Activated CD4-positive, alpha-beta T cell treated with anti-CD3 and anti-CD28 coated beads, Interleukin-10, Interleukin-2, amounts not matched to agents 100 ng/mL and 50 ng/mL, durations not matched to agents 16 hours and 8 hours (primary cell): ENCODE measurements at regions not wholly inside any gene's neighbourhood (a gene's known extent, or its start where the extent isn't known, plus 50 kb on each side); places are given as distances from the start of the nearest gene placed in this dataset.
A peak's percentile ranks its signal among the peaks of the same experiment; 100 is the strongest.

ENCODE experiments used
- DNase-seq: peaks from one replicate; pipeline ENCODE4 v3.0.0-alpha.2; 2020

DNA sequence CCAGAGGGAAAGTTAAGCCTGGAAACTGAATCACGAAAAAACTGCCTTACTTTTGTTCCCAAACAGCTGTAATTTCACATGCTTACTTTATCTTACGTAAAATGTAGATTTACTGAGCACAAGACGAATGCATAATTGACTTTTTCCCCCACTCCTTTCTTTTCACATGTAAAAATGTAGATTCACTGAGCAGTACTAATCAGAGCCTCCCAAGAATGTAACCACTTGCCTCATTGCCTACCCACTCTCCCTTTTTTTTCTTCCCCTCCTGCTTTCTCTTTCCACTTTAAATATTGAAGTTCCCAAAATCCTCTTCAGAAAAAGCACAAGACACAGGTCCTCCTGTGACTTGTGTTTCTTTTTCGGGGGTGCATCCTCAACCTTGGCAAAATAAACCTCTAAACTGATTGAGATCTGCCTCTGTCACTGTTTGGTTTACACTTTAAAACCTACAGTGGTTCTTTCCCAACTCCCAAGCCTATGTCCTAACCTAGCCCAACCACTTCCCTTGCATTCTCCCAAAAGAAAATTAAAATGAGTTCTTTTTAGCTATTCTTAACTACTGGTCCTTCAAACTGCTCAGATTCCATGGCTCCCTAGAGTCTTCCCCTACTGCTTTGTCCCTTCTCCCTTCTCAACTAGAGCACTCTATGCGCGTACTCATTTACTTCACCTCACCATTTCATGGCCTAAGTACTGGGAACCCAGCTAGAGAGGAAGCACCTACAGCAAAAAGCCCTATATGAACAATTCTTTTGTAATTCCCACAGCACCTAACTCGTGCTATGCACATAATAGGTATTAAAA lies 236.6 kb upstream of the MKLN1 start:
- no peak for DNase-seq

DNA sequence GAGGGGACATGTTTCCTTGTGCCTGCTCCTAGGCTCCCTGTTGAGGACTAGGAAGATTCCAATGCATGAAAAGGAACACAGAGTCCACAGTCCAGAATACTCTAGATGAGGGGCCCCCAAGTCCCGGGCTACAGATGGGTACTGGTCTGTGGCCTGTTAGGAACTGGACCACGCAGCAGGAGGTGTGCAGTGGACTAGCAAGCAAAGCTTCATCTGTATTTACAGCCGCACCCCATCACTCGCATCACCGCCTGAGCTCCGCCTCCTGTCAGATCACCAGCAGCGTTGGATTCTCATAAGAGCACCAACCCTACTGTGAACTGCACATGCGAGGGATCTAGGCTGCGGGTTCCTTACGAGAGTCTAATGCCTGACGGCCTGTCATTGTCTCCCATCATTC lies 233.0 kb upstream of the MKLN1 start:
- DNase-seq, result no peak

DNA sequence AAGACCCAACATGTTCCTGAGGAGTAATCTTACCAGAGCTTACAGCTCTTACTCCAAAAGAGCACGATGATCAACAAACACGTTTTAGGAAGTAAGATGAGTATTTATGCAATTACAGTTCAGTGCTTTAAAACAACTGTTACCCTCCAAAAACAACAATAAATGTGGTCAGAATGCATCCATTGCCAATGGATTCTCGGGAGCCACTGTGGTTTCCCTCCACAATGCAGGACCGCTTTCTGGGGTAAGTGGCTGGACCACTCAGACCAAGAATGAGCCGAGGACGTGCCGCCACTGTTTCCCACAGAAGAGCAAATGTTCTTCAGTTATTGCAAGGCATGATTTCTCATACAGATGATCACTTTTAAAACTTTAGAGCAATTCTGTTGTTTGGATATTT lies 232.3 kb upstream of the MKLN1 start:
- DNase-seq, result no peak

DNA sequence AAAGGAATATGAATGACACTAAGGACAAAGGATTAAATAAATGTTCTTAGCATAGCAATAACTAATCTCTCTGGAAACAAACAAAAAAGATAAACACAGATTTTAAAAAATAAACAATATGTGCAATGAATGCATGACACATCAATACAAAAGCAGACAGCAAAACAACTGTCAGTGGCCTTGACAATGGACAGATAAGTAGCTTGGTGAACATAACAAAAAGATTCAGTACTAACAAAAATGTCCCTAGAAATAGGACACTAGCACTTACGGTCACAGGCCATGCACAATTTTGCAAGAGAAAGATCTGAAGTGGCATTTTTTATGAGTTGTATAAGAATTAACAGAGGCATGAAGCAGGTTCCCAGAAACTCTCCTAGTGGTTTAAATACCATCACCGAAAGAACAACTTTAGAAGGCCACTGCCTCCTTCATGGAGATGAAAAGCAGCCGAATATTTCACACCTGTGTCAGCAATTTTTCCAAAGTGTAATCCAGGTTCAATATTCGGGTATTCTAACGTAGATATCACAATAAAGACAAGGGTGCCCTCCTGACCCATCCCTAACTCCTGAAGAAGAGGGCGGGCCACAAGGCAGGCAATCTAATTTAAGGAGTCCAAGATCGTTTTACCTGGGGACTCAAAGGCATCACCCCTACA lies 231.3 kb upstream of the MKLN1 start:
- no peak for DNase-seq

DNA sequence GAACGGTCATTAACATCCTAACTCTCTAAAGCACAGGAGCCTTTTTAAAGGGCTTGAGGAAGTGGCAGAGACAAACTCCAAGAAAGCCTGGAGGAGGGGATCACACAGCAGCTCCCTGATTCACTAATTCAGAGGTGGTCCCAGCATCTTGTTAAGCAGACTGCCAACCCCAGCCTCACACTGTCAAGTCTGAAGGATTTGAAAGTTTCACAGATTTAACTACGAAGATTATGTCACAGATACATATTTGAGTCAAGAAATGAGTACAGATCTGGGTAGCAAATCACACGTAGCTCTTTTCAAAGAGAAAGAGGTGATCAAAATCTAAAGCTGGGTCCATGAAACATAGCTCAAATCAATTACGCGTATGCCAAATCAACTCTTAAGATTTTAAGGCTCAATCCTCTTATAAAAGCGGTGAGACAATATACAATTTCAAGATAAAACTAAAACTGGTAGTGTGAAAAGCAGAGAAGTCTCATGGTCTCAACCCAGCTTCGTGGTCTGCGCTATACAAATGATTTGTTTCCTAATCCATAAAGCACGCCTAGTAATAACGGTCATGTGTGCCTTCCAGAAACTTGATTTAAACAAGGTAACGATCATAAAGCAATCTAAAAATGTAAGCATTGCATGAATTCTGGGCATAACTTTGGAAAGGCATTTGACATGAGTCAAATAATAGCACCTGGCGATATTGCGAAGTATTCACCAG lies 229.9 kb upstream of the MKLN1 start:
- DNase-seq, result peak; percentile 71

DNA sequence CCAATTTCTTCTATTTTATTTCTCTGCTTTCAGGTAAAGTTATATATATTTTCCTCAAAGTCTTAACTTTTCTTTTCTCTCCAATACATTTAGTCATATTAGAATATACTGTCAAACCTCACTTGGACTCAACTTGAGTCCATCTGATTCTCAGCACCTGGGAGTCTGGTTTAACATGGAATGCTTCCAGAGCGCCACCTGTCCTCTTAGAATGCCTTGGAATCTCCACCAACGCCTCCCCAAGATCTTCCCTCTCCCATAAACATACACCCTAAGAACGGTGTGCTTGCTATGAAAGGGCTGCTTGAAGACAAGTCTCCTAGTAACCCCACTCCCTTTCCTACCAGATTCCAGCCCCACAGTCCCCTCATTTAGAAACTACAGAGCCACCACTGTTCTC lies 229.1 kb upstream of the MKLN1 start:
- DNase-seq, result no peak

DNA sequence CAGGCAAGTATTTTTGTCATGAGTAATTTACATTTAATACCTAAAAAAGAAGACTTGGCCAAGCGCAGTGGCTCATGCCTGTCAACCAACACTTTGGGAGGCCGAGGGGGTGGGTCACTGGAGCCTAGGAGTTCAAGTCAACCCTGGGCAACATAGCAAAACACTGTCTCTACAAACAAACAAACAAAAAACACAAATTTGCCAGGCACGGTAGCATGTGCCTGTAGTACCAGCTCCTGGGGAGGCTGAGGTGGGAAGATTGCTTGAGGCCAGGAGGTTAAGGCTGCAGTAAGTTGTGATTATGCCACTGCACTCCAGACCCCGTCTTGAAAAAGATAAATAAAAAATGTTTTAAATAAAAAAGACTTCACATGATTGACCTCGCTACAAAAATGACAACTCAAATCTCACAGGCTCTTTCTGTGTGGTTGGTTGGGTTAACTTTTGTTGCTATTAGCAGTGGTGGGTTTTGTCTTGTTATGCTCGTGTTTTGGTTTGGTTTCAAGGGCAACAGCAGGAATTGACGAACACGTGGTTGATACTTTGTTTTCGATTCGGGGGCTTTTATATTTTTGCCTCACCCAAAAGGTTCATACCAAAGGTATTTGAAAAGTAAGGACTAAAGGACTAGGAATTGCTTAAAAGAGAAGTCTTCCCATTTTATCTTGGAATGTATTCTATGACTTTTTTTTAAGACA lies 227.2 kb upstream of the MKLN1 start:
- DNase-seq, result peak; percentile 41

DNA sequence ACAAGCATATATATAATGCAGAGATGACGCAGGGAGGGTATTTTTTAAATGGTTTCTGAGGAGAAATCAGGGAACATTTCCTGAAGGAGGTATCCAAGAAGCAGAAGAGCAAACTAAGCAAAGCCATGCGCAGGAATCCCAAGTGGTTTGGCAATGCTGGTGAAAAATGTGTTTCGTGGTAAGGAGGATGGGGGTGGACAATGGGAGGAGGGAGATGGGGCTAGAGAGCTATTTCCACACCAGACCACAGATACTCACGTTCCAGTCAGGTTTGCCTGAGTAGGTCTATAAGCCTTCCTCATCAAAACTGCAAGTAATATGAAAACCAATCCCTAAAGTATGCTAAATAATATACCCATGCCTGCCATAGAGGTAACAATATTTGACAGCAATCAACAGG lies 223.7 kb upstream of the MKLN1 start:
- no peak for DNase-seq

DNA sequence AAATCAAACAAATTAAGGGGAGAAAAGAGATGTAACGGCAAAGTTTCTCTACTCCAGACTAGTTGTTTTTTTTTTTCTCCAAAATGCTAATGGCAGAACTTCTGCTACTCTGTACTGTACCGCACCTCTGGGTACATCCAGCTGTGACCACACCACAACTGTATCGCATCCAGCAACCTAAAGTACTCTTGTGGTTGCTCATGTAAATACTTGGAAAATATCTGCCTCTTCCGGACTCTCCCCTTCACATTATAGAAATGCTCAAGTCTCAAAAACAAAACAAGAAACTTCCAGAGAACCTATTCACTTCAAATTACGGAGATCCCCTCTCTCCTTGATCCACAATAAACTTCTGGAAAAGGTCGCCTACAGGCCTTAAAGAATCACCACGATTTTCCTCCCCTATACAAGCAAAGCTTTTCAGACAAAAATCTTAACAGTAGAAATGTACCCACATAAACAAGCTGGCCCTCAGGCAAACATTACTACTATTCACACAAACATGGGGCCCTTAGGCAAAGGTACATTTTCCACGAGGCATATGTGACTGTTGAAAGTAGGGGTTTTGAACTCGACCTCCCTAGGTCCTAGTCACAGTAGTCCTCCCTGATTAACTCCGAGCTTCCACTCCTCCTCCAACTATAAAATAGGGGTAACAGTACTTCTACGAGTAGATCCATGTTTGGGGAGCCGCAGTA lies 222.9 kb upstream of the MKLN1 start:
- DNase-seq, result peak; percentile 16

DNA sequence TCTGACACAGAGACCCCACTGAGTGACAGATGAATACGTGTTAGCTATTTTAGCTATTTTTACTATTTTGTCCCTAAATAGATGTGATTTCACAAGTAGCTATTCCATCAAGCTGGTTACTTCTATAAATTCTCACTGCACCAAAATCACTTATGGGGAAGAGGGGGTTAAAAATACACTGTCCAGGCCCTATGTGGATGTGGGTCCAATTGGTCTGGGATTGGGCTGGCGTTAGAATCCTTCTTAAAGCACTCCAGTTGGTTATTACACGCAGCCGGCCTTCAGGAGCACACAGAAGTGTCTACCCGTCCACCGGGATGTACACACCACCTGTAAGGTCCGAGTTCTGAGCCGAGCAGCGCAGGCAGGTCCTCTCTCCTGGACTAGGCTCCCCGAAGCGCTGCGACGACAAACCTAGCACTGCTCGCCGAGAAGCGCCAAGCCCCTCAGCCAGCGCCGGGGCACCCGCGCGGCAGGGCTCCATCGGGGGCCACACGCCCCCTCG lies 222.3 kb upstream of the MKLN1 start:
- DNase-seq, result no peak

DNA sequence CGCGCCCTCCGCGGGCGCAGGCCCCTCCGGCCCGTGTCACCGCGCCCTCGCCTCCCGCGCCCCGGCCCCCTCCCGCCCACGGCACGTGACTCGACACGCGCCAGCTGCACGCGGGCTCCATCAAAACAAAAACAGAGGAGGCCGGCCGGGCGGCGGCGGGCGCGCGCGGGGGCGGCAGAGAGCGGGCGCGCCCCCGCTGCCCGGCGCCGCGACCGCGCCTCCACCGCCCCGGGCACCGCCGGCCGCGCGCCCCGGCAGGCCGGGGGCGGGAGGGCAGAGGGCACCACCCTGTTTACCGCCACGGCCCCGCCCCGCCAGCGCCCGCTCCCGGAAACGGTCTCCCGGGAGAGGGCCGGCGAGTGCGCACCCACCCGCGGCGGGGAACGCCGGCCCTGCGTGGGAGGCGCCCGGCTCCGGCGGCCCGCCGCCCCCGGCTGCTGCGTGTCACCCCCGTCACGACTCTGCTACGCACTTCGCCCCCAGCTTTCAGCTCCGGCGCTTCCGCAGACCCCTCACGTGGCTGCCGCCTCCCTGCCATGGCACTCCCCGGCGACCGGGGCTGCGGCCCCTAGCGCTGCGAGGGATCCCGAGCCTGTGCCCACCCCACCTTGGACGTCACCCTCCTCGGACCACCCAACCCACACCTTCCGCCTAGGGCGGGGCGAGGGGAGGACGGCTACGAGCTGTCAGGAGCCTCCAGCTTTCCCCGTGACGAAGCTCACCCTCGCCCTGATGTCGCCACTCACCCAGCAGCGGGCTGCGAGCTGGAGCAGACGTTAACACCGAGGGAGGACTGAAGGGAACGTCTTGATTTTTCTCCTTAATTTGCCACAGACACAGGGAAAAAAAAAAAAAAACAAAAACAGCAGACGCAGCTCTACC lies 221.6 kb upstream of the MKLN1 start:
- peak; percentile 79 for DNase-seq

DNA sequence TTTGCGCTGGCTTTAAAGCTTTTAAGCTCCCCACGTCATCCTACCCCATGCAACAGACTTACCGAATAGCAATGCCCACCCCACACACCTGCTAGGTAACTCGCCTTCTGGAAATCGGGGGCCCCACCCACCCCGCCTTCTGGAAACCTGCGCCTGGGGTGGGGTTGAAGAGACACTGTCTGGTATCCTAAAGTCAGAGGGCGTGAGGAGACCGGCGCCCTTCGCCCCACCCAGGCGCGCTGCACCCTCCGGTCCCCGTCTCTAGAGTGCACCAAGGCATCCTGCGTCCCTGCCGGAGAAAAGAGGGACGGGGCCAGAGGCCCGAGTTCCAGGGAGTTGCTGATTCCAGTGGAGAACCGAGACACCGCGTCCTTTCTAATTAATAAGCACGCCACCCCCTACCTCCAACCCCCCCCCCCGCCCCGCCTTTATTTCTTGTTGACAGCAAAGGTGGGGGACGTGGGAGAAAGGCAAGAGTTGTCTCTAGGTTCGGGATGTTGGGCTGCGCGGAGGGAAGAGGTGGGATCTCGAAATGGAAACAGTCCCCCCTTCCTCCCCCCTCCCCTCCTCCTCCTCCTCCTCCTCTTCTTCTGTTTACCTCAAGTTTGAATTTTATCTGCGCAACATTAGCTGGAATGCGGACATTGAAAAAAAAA lies 220.9 kb upstream of the MKLN1 start:
- DNase-seq, result peak; percentile 44

DNA sequence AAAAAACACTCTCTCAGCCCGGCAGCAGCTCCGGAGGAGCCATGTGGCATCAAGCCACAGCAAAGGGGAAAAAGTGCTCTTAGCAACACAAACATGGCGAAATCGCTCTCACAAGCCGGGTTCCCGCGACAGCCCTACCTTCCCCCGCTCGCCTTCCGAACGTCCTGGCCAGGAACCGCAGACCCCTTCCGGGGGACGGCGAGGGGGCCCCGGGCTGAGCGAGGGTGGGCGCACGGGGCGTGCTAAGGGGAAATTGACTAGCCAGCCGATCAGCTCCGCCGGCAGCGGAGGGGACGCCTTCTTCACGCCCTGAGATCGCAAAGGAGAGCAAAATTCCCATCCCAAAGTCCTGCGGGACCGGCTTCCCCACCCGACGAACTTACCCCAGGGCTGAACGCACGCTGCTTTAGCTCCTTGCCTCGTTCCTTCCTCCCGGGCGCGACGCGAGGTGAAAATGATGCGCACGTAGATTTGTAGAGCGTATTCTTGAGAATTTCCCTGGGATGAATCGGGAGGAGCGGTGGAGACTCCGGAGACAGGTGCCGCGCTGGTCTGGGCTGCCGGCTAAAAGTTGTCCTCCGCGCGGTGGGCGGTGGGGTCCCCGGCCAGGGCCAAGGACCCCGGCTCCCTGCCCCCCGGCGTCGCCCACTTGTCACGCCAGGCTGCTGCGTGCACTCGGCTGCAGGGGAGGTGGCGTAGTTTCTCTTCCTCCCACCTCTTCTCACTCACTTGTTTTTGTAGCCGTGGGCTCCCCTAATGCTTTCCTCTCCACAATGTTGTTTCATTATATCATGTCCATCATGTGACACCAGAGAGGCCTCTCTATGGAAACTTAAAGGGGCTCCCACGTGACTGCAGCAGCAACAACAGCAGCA lies 220.1 kb upstream of the MKLN1 start:
- DNase-seq, result peak; percentile 91

DNA sequence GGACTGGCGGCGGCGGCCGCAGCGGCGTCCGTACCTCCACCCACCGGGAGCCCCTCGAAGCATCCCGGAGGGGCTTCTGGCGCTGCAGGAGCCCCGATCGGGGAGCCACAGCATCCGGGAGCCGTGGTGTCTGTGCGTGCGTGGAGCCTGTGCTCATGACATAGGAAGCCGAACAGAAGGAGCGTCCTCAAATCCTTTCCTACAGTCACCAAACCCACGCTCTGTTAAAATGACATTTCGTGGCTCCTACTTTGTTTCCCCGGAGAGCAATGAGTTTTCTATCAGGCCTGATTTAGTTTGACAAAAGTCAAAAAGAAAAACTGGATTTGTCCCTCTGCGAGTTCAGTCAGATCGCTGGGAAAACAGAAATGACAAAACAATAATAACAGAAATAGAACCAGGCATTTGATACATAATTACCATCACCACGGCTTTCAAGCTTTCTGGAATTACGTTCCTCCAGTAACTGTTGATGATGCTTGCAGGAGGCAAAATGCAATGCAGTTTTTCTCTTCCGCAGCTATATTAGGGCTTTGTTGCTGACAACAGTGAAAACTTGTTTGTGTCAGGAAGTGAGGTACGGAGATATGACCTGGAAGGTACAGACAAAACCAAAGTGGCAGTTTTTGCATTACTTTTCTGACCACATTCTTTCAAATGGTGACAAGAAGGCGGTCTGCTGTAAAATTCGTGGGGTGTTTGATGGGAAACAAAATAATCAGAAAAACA lies 219.3 kb upstream of the MKLN1 start:
- peak; percentile 92 for DNase-seq

DNA sequence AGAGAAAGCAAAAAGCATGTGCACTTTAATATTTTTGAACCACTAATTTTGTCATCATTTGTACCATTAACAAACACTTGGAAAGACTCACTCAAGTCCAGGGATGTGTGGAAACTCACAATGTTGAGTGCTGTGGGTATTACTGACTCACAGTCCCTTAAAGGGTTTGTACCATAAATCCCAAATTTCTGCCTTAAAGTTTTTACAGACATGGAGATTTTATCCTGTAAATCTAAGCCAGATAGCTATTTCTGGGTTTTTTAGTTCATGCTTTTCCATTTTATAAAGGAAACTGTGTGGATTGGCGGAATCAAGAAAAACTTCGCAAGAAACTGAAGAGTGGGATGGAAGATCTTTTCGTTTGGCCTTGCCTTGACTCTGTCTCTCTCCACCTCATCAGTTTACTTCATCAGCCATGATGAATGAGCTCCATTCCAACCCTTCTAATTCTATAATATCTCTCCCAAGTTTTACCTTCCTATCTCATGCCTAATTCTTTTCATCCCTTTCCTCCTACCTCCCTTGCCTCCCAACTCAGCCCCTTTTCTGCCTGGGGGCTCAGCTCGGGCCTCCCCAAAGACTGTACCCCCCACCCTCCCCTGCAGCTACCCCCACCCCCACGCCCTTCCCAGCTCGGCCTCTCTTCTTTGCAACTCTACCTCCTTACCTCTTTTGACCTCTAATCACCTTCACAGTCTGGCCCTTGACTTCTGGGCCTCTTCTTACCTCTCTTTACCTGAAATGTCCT lies 218.5 kb upstream of the MKLN1 start:
- no peak for DNase-seq

DNA sequence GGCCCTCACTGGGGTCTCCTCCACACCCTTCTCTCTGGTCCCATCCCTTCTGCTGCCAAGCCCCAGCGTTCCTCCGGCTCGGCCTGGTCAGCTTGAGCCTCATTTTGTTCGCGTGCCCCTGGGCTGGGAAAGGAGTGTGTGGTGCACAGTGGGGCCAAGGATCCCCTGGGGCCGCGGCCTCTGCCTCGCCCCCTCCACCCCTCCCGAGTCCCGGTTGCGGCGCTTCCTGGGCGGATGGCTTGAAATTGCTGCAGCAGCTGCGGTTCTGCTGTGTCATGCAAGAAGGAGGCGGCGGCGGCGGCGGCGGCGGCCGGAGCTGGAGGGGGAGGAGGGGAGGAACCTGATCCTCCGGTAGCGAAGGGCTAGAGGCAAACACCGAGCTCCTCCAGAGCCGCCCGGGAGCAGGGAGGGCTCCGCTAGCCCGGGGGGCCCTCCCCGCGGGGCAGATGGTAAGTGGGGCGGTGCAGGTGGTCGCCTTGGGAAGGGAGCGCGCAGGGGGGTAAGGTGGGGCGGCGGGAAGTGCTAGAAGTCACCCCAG lies 217.8 kb upstream of the MKLN1 start:
- peak; percentile 87 for DNase-seq

DNA sequence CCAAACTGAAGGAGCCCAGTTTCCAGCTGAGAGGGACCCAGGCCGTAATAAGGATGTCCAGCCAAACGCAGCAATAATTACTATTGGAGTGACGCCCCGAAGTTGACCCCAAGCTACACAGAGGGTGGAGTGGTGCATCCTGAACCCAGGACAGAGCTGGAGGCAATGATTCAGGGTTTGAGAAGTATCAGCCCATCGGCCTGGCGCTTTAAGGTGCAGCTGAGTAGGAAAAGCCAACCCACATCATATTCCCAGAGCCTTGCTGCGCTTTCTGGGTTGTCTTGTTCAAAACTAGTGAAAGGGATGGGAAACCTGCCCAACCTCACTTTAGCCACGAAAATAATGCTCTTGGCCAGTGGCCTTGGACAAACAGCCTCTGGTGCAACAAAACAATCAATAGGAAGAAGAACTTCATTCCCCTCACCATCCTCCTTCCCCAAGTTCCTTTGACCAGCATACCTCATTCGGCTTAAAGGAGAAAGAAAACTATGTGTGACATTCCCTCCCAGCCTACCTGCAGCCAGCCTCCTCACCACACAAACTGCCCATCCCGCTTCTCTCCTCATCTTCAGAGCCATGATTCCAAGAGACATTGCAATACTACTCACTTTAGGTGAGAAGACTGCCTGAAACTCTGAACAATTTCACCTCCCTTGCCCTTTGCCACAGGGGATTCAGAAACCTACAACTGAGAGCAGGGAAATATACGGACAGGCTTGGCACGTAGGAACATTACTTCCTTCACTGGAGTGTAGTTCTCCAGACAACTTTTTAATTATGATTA lies 217.2 kb upstream of the MKLN1 start:
- peak; percentile 14 for DNase-seq
